H1 (cell line): ENCODE measurements at regions not wholly inside any gene's neighbourhood (a gene's known extent, or its start where the extent isn't known, plus 50 kb on each side); places are given as distances from the start of the nearest gene placed in this dataset.

Source experiments
- CBX8 ChIP-seq: fragments of 300-800, 300-1000 bp; sonication (generic); IDR thresholded peaks from 2 replicates; pipeline ENCODE4 v1.7.1; 2016; ENCODE audit warnings: low read depth, low read length, borderline replicate concordance
- CHD1 ChIP-seq: IDR thresholded peaks from 2 replicates; pipeline ENCODE4 v1.6.1; 2012; ENCODE audit warnings: low read depth, low read length, improper control_type of control experiment
- POU5F1 ChIP-seq: IDR thresholded peaks from 2 replicates; pipeline ENCODE4 v1.6.1; 2011; ENCODE audit warnings: low read depth, mild to moderate bottlenecking, low read length, moderate library complexity
- RFX5 ChIP-seq: IDR thresholded peaks from 2 replicates; pipeline ENCODE4 v1.6.1; 2011; ENCODE audit warnings: low read depth, low read length, improper control_type of control experiment, borderline replicate concordance
- SP2 ChIP-seq: IDR thresholded peaks from 2 replicates; pipeline ENCODE4 v1.6.1; 2012; ENCODE audit warnings: mild to moderate bottlenecking, low read length, inconsistent platforms
- TF ChIP-seq, protein P1 (sequence below): fragments of 300-600 bp; sonication (generic); IDR thresholded peaks from 2 replicates; pipeline ENCODE4 v1.7.1; 2012; ENCODE audit warnings: low read length, moderate library complexity, mild to moderate bottlenecking, inconsistent platforms; ENCODE audit not compliant: insufficient replicate concordance

DNA sequence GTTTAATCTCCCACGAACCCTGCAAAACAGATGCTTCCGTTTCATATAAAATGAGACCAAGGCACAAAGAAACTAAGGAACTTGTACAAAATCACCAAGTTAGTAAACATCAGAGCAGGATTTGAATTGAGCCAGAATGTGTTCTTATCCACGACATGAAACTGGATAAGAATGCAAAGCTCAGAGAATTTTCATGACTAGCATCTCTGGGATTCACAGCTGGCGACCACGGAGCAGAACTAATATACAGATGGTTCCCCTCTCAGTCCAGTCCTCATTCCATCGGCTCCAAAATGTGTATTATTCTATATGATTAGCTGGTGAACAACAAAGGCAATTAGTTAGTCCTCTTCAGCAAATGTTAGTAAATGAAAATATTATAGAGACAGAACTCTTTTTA, 72.3 kb upstream of the ERG start (continued):
- TF ChIP-seq, protein P1, sequence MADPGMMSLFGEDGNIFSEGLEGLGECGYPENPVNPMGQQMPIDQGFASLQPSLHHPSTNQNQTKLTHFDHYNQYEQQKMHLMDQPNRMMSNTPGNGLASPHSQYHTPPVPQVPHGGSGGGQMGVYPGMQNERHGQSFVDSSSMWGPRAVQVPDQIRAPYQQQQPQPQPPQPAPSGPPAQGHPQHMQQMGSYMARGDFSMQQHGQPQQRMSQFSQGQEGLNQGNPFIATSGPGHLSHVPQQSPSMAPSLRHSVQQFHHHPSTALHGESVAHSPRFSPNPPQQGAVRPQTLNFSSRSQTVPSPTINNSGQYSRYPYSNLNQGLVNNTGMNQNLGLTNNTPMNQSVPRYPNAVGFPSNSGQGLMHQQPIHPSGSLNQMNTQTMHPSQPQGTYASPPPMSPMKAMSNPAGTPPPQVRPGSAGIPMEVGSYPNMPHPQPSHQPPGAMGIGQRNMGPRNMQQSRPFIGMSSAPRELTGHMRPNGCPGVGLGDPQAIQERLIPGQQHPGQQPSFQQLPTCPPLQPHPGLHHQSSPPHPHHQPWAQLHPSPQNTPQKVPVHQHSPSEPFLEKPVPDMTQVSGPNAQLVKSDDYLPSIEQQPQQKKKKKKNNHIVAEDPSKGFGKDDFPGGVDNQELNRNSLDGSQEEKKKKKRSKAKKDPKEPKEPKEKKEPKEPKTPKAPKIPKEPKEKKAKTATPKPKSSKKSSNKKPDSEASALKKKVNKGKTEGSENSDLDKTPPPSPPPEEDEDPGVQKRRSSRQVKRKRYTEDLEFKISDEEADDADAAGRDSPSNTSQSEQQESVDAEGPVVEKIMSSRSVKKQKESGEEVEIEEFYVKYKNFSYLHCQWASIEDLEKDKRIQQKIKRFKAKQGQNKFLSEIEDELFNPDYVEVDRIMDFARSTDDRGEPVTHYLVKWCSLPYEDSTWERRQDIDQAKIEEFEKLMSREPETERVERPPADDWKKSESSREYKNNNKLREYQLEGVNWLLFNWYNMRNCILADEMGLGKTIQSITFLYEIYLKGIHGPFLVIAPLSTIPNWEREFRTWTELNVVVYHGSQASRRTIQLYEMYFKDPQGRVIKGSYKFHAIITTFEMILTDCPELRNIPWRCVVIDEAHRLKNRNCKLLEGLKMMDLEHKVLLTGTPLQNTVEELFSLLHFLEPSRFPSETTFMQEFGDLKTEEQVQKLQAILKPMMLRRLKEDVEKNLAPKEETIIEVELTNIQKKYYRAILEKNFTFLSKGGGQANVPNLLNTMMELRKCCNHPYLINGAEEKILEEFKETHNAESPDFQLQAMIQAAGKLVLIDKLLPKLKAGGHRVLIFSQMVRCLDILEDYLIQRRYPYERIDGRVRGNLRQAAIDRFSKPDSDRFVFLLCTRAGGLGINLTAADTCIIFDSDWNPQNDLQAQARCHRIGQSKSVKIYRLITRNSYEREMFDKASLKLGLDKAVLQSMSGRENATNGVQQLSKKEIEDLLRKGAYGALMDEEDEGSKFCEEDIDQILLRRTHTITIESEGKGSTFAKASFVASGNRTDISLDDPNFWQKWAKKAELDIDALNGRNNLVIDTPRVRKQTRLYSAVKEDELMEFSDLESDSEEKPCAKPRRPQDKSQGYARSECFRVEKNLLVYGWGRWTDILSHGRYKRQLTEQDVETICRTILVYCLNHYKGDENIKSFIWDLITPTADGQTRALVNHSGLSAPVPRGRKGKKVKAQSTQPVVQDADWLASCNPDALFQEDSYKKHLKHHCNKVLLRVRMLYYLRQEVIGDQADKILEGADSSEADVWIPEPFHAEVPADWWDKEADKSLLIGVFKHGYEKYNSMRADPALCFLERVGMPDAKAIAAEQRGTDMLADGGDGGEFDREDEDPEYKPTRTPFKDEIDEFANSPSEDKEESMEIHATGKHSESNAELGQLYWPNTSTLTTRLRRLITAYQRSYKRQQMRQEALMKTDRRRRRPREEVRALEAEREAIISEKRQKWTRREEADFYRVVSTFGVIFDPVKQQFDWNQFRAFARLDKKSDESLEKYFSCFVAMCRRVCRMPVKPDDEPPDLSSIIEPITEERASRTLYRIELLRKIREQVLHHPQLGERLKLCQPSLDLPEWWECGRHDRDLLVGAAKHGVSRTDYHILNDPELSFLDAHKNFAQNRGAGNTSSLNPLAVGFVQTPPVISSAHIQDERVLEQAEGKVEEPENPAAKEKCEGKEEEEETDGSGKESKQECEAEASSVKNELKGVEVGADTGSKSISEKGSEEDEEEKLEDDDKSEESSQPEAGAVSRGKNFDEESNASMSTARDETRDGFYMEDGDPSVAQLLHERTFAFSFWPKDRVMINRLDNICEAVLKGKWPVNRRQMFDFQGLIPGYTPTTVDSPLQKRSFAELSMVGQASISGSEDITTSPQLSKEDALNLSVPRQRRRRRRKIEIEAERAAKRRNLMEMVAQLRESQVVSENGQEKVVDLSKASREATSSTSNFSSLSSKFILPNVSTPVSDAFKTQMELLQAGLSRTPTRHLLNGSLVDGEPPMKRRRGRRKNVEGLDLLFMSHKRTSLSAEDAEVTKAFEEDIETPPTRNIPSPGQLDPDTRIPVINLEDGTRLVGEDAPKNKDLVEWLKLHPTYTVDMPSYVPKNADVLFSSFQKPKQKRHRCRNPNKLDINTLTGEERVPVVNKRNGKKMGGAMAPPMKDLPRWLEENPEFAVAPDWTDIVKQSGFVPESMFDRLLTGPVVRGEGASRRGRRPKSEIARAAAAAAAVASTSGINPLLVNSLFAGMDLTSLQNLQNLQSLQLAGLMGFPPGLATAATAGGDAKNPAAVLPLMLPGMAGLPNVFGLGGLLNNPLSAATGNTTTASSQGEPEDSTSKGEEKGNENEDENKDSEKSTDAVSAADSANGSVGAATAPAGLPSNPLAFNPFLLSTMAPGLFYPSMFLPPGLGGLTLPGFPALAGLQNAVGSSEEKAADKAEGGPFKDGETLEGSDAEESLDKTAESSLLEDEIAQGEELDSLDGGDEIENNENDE, result no peak
- TF ChIP-seq CBX8 (no peak), SP2 (no peak), CHD1 (no peak), RFX5 (no peak), POU5F1 (no peak)
